Mammary epithelial cell (primary cell): ENCODE measurements at regions not wholly inside any gene's neighbourhood (a gene's known extent, or its start where the extent isn't known, plus 50 kb on each side); places are given as distances from the start of the nearest gene placed in this dataset.

Experiments
- CTCF ChIP-seq, 2 donors: IDR thresholded peaks in 1 of 2; conservative IDR thresholded peaks in 1 of 2; 2 replicates each; pipeline ENCODE4 v1.5.1; 2011 to 2012; ENCODE audit warnings: inconsistent platforms in 2 of 2, low read length in 2 of 2, mild to moderate bottlenecking in 2 of 2, control low read depth in 1 of 2, low read depth in 1 of 2; ENCODE audit not compliant: insufficient read depth in 1 of 2; ENCODE audit errors: extremely low read depth in 1 of 2
- EZH2 ChIP-seq: IDR thresholded peaks from 2 replicates; pipeline ENCODE4 v1.6.1; 2012; ENCODE audit warnings: low read length, inconsistent platforms, borderline replicate concordance

DNA sequence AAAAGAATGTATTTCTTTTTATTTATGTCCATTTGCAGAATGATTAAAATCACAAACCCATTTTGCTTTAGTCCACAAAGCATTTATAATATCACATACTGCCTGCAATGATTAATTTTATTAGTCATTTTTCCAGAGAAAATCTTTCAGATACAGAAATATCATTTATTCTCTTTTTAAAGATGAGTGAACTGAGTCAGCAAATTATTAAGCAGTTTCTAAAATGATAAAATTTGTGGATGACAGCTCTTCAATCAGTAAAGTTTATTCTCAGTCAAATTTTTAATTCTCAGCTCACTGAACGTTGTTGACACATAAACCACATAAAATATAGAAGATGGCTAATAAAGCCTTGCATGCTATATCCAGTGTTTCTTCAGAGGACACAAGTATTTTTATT, 485.5 kb downstream of the PRR32 start:
- TF ChIP-seq CTCF (conservative IDR thresholded peaks at IDR 0.05 in 1 of 2, IDR thresholded peaks at IDR 0.05 in 1 of 2; ENCODE audit: extremely low read depth in 1 of 2, insufficient read depth in 1 of 2, low read depth in 1 of 2, low read length in 2 of 2) (no peak), EZH2 (no peak)
